NOMO-1 treated with dmso at 0.1 percent for 144 hours (cell line): ENCODE measurements at regions not wholly inside any gene's neighbourhood (a gene's known extent, or its start where the extent isn't known, plus 50 kb on each side); places are given as distances from the start of the nearest gene placed in this dataset.

Source experiments
- DNase-seq: peaks from one replicate; lab custom pipeline; 2025; ENCODE audit not compliant: unreplicated experiment; lab: John Stamatoyannopoulos, UW

DNA sequence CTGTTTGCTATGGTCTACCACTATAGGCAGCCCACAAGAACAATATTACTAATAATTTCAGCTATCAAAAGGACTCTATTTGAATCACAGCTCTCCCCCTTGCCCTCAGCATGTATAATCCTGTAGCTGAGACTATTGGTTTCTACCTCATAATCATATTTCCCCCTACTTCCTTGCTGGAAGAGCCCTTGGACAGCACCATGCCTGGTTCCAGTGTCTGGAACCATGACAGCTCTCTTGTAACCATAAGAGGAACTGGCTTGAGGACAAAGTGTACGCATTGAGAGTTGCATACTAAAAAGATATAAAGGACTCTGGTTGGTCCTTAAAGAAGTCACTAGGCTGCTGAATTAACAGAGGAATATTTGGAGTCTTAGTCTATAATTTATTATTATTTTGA, 110.7 kb upstream of the ZRANB2 start:
- no peak for DNase-seq

DNA sequence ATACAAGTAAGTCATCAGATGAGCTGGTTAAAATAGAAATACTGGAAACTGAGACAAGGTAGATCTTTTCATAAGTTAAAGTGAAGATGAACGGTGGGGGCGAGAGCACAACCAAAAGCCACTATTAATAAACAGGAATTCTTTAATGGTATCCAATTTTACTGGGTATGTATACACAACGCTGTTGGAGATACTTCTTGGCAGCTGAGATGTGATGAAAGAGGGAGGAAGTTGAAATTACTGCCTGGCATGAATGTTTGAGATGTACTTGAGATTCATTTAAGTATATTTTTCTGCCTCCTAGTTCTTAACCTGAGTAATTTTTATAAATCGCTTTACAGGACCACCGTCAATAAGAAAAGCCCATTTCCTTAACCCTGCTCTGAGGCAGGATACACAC, 110.0 kb upstream of the ZRANB2 start:
- no peak for DNase-seq

DNA sequence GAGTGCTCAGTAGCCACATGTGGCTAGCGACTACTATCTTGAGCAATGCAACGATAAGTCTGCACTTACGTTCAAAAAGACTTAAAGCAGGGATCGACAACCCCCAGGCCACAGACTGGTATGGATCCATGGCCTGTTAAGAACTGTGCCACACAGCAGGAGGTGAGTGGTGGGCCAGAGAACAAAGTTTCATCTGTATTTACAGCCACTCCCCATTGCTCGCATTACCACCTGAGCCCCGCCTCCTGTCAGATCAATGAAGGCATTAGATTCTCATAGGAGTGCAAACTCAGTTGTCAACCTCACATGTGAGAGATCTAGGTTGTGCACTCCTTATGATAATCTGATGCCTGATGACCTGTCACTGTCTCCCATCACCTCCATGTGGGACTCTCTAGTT, 103.6 kb upstream of the ZRANB2 start:
- DNase-seq = no peak

GRCh38 chr1:71179997-71180396, 99.2 kb upstream of the ZRANB2 start:
- DNase-seq = no peak

DNA sequence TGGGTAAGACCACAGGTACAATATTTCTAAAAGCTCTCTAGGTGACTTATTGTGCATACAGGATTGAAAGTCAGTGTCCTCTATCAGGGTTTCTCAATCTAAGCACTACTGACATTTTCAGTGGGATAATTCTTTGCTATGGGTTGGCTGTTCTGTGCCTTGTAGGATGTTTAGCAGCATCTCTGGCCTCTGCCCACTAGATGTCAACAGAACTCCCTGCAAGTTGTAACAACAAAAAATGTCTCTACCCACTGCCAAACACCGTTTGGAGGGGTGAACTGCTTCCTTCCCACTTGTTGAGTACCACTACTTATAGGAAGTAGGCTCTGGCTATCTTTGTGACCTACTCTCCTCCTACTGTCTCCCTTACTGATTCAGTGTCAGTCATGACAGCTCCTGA, 90.1 kb upstream of the ZRANB2 start:
- no peak for DNase-seq

DNA sequence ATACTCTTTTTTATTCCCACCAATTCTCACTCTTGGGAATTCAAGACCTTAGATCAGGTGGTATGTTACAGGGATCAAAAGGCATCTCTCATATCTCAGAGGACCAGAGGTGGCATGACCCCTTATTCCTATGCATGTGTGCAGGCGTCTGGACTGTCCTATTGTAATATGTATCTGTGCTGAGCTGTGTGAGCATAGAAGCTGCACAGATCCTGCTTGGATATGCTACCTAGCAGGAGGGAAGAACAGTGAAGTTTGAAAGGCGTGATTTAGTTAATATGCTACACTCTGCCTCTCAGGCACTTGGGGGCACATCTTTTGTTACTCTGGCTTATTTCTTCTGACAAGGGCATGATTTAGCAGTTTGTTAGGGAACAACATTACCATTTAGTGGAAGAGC, 86.7 kb upstream of the ZRANB2 start:
- no peak for DNase-seq

GRCh38 chr1:71166178-71167173, 85.6 kb upstream of the ZRANB2 start:
- DNase-seq = no peak

- no peak for DNase-seq
These were observed 76.9 kb upstream of the ZRANB2 start for GRCh38 chr1:71157715-71158114.

DNA sequence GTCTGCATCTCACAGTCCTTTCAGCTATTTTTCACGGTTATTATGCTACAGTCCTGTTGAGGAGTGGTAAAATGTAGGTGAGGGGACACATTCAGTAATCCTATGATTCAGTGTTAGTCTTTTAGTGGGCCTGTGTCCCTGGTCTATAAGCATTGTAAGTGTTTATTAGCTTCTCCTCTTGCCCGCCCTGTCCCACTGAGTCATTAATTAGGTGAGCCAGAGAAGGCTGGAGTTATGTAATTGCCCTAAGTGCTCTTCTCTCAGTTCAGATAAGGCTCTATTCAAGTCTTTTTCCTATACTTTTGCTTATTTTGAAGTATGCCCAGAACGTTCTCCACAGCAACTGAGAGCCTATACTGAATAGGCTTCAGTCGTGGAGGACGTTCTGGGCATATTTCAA, 76.3 kb upstream of the ZRANB2 start:
- no peak for DNase-seq

DNA sequence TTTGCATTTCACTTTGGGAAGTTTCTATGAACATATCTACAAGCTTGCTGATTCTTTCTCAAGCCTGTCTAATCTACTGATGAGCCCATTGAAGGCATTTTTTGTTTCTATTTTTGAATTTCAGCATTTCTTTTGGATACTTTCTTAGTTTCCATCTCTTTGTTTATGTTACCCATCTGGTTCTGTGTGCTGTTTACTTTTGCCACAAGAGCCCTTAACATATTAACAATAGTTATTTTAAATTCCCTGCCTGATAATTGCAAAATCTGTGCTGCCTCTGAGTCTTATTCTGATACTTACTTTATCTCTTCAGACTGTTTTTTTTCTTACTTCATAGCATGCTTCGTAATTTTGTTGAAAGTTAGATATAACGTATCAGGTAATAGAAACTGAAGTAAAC, 75.8 kb upstream of the ZRANB2 start:
- no peak for DNase-seq

GRCh38 chr1:71154429-71154828, 73.6 kb upstream of the ZRANB2 start:
- no peak for DNase-seq

DNA sequence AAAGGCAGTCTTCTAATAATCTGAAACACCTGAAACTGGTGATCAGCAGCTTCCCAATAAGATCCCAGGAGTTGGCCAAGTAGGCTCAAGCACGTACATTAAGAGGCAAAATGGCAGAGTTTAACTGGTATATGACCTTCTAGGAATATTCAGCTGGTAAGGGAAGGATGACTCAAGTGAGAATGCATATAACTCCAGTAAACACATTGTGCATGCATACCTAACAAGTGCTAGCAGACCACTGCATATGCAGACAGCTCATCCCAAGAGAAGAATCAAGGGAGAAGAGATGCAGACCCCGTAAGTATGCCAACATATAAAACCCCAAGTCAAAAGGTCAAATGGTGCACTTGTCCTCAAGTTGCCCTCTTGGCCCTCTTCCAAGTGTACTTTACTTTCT, 73.0 kb upstream of the ZRANB2 start:
- DNase-seq = no peak

- no peak for DNase-seq
These were observed 67.0 kb upstream of the ZRANB2 start for GRCh38 chr1:71147637-71148360.

- DNase-seq = no peak
These were observed 54.7 kb upstream of the ZRANB2 start for GRCh38 chr1:71135571-71135970.
